IMR-90 (cell line): ENCODE measurements at regions not wholly inside any gene's neighbourhood (a gene's known extent, or its start where the extent isn't known, plus 50 kb on each side); places are given as distances from the start of the nearest gene placed in this dataset.

Experiments
- ATAC-seq: fragments of 200-7000 bp; cut with Tn5 transposase; 2 replicates; pipeline ENCODE4 v1.9.1; 2020; ENCODE audit warnings: low read depth, mild to moderate bottlenecking, moderate library complexity
- BruUV-seq: library from RNA; stranded (reverse); fragments of 400-500 nt; replicated peaks from 2 replicates; lab custom pipeline; 2021; lab: Mats Ljungman, UMichigan
- CTCF ChIA-PET: fragments of 300-600 bp; formaldehyde crosslinking; extraction: SDS; loops from one replicate; lab custom pipeline; 2021; ENCODE audit warnings: antibody characterized with exemption; lab: Yijun Ruan, JAX
- POLR2A ChIA-PET: fragments of 300-600 bp; sonication (Branson Sonifier 250); formaldehyde crosslinking; loops from one replicate; lab custom pipeline; 2022; ENCODE audit warnings: antibody characterized with exemption; ENCODE audit not compliant: unreplicated experiment; lab: Charles Lee
- DNase-seq: peaks from one replicate; pipeline ENCODE4 v3.0.0; 2013
- H2AFZ ChIP-seq: replicated peaks from 2 replicates; pipeline ENCODE3; 2013; ENCODE audit warnings: low read length, mild to moderate bottlenecking; ENCODE audit not compliant: poor library complexity
- H2AK5ac ChIP-seq: 2 replicates; pipeline ENCODE4 v1.6.1; 2013; ENCODE audit warnings: low read depth, low read length, inconsistent platforms
- H2AK9ac ChIP-seq: replicated peaks from 2 replicates; pipeline ENCODE3; 2013; ENCODE audit warnings: mild to moderate bottlenecking, low read depth, low read length, moderate library complexity; ENCODE audit not compliant: poor library complexity
- H2BK120ac ChIP-seq: 2 replicates; pipeline ENCODE4 v1.6.1; 2013; ENCODE audit warnings: low read depth, low read length, inconsistent platforms
- H2BK15ac ChIP-seq: 3 replicates; pipeline ENCODE4 v1.6.1; 2013; ENCODE audit warnings: low read depth, low read length, inconsistent platforms
- H2BK20ac ChIP-seq: 2 replicates; pipeline ENCODE4 v1.6.1; 2013; ENCODE audit warnings: low read depth, mild to moderate bottlenecking, inconsistent platforms, low read length, moderate library complexity
- H2BK5ac ChIP-seq: 2 replicates; pipeline ENCODE4 v1.6.1; 2013; ENCODE audit warnings: mild to moderate bottlenecking, low read depth, low read length, inconsistent platforms; ENCODE audit not compliant: poor library complexity, severe bottlenecking
- H3K14ac ChIP-seq: replicated peaks from 2 replicates; pipeline ENCODE4 v1.6.1; 2013; ENCODE audit warnings: low read depth, low read length, inconsistent platforms
- H3K18ac ChIP-seq: 2 replicates; pipeline ENCODE4 v1.6.1; 2013; ENCODE audit warnings: low read depth, low read length, control low read depth
- H3K23ac ChIP-seq: 2 replicates; pipeline ENCODE4 v1.6.1; 2013; ENCODE audit warnings: low read depth, low read length, inconsistent platforms
- H3K27ac ChIP-seq: 2 replicates; pipeline ENCODE4 v1.5.1; 2013; ENCODE audit warnings: mild to moderate bottlenecking, control low read depth, low read length; ENCODE audit not compliant: insufficient read depth
- H3K27me3 ChIP-seq: 2 replicates; pipeline ENCODE4 v1.6.1; 2013; ENCODE audit warnings: low read length; ENCODE audit not compliant: control insufficient read depth, insufficient read depth
- H3K36me3 ChIP-seq: 2 replicates; pipeline ENCODE4 v1.6.1; 2013; ENCODE audit warnings: low read length, mixed read lengths; ENCODE audit not compliant: control insufficient read depth, insufficient read depth
- H3K4ac ChIP-seq: 2 replicates; pipeline ENCODE4 v1.6.1; 2013; ENCODE audit warnings: low read depth, low read length, inconsistent platforms
- H3K4me1 ChIP-seq: 2 replicates; pipeline ENCODE4 v1.6.1; 2013; ENCODE audit warnings: low read length, mixed read lengths; ENCODE audit not compliant: control insufficient read depth, insufficient read depth
- H3K4me2 ChIP-seq: 2 replicates; pipeline ENCODE4 v1.6.1; 2013; ENCODE audit warnings: low read depth, mild to moderate bottlenecking, control low read depth, low read length, moderate library complexity
- H3K4me3 ChIP-seq: 2 replicates; pipeline ENCODE4 v1.5.1; 2013; ENCODE audit warnings: low read depth, mild to moderate bottlenecking, control low read depth, low read length, moderate library complexity; ENCODE audit not compliant: insufficient read depth
- H3K56ac ChIP-seq: 2 replicates; pipeline ENCODE4 v1.6.1; 2013; ENCODE audit warnings: low read length, inconsistent platforms; ENCODE audit not compliant: insufficient read depth; ENCODE audit errors: extremely low read depth
- H3K79me1 ChIP-seq, 2 experiments: 2 replicates each; pipeline ENCODE4 v1.6.1; 2013; ENCODE audit warnings: low read length in 2 of 2, inconsistent platforms in 1 of 2, low read depth in 1 of 2
- H3K9ac ChIP-seq: 2 replicates; pipeline ENCODE4 v1.6.1; 2013; ENCODE audit warnings: low read depth, low read length, control low read depth
- H3K9me1 ChIP-seq: 2 replicates; pipeline ENCODE4 v1.6.1; 2013; ENCODE audit warnings: low read length, inconsistent platforms; ENCODE audit not compliant: insufficient read depth
- H3K9me3 ChIP-seq: 2 replicates; pipeline ENCODE4 v1.6.1; 2013; ENCODE audit warnings: low read length; ENCODE audit not compliant: control insufficient read depth, insufficient read depth
- H4K20me1 ChIP-seq: 2 replicates; pipeline ENCODE4 v1.6.1; 2013; ENCODE audit warnings: low read length, inconsistent platforms; ENCODE audit not compliant: insufficient read depth
- H4K5ac ChIP-seq: 2 replicates; pipeline ENCODE4 v1.6.1; 2013; ENCODE audit warnings: mild to moderate bottlenecking, low read depth, low read length, control low read depth
- H4K8ac ChIP-seq, 2 experiments: 2 replicates each; pipeline ENCODE4 v1.6.1; 2013; ENCODE audit warnings: low read depth in 2 of 2, low read length in 2 of 2, control low read depth in 1 of 2, inconsistent platforms in 1 of 2
- H4K91ac ChIP-seq: 2 replicates; pipeline ENCODE4 v1.6.1; 2013; ENCODE audit warnings: low read depth, low read length, inconsistent platforms; ENCODE audit not compliant: insufficient read depth
- BHLHE40 ChIP-seq: fragments of 150-350 bp; IDR thresholded peaks from 2 replicates; pipeline ENCODE4 v1.6.1; 2016; ENCODE audit warnings: mild to moderate bottlenecking, low read depth, low read length
- CHD1 ChIP-seq: IDR thresholded peaks from 2 replicates; pipeline ENCODE4 v1.6.1; 2012; ENCODE audit warnings: low read depth, low read length, improper control_type of control experiment
- CTCF ChIP-seq: conservative IDR thresholded peaks from 2 replicates; pipeline ENCODE4 v1.5.1; 2012; ENCODE audit warnings: mild to moderate bottlenecking, low read depth, low read length, improper control_type of control experiment
- FOS ChIP-seq: fragments of 150-350 bp; IDR thresholded peaks from 2 replicates; pipeline ENCODE4 v1.6.1; 2016; ENCODE audit warnings: low read depth, low read length
- MAFK ChIP-seq: IDR thresholded peaks from 2 replicates; pipeline ENCODE4 v1.6.1; 2012; ENCODE audit warnings: low read depth, low read length, improper control_type of control experiment
- MAZ ChIP-seq: IDR thresholded peaks from 2 replicates; pipeline ENCODE4 v1.6.1; 2012; ENCODE audit warnings: low read depth, mild to moderate bottlenecking, low read length, improper control_type of control experiment, moderate library complexity, borderline replicate concordance
- MXI1 ChIP-seq: IDR thresholded peaks from 2 replicates; pipeline ENCODE4 v1.6.1; 2012; ENCODE audit warnings: low read depth, mild to moderate bottlenecking, low read length, moderate library complexity, borderline replicate concordance
- POLR2A ChIP-seq: IDR thresholded peaks from 2 replicates; pipeline ENCODE4 v1.6.1; 2012; ENCODE audit warnings: mild to moderate bottlenecking, low read depth, low read length
- RAD21 ChIP-seq: IDR thresholded peaks from 2 replicates; pipeline ENCODE4 v1.6.1; 2012; ENCODE audit warnings: low read length, improper control_type of control experiment
- RCOR1 ChIP-seq: IDR thresholded peaks from 2 replicates; pipeline ENCODE4 v1.6.1; 2012; ENCODE audit warnings: mild to moderate bottlenecking, low read length, improper control_type of control experiment; ENCODE audit not compliant: insufficient replicate concordance
- RFX5 ChIP-seq: IDR thresholded peaks from 2 replicates; pipeline ENCODE4 v1.8.0; 2012; ENCODE audit warnings: low read depth, mild to moderate bottlenecking, low read length, moderate library complexity
- SMC3 ChIP-seq: fragments of 150-350 bp; IDR thresholded peaks from 2 replicates; pipeline ENCODE4 v1.6.1; 2016; ENCODE audit warnings: low read depth, mild to moderate bottlenecking, antibody characterized with exemption, low read length, moderate library complexity
- WGBS, 2 experiments: methylation state at CpG; one replicate each; pipeline versions ENCODE4 v1.1.5 to v1.1.7; 2013; ENCODE audit warnings: missing lambda C conversion rate in 2 of 2; ENCODE audit not compliant: insufficient read length in 1 of 2; ENCODE audit errors: extremely low coverage in 2 of 2; 5-methylcytosine and 5-hydroxymethylcytosine counted together
- dilution Hi-C: fragments of 300-500 bp; cut with HindIII; formaldehyde crosslinking; loops from one replicate; pipeline ENCODE4 v1.14.3; 2018; ENCODE audit warnings: low sequenced_read_pairs; ENCODE audit not compliant: unreplicated experiment
- in situ Hi-C: fragments of 300-500 bp; cut with MboI; formaldehyde crosslinking; loops from 3 replicates; pipeline ENCODE4 v1.14.3; 2019; ENCODE audit warnings: low sequenced_read_pairs, inconsistent platforms, mixed read lengths
- intact Hi-C: fragments of 100-400 bp; cut with micrococcal nuclease; formaldehyde crosslinking; loops from 2 replicates; pipeline ENCODE4 v1.10.0; 2022
- TF ChIP-seq, protein P1 (sequence below): fragments of 150-350 bp; IDR thresholded peaks from 2 replicates; pipeline ENCODE4 v1.6.1; 2016; ENCODE audit warnings: low read depth, mild to moderate bottlenecking, low read length, moderate library complexity, borderline replicate concordance
- TF ChIP-seq, protein P2 (sequence below): fragments of 150-350 bp; IDR thresholded peaks from 2 replicates; pipeline ENCODE4 v1.6.1; 2017; ENCODE audit warnings: mild to moderate bottlenecking, antibody characterized with exemption, low read length, low read depth

DNA sequence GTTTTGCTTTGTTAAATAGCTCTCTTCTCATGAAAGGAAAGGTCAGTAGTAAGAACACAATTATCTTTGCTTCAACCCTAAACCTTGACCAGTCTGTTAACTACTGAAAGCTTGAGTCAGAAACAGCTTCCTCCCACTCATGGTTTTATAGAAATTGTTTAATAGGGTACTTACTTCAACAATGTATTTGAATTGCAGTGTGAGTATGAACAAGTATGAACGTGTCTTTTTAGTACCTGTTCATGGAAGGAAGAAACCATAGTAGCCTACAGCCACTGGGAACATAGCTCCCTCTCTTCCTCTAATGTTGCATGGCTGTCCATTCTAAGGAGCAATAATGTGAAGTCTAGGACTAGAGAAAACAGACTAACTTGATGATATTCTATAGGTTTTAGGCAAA lies 311.0 kb downstream of the MCTP2 start:
- BruUV-seq = no TSS peak
- Histone ChIP-seq H2AFZ (no peak overlapping the region), H3K18ac (no peak overlapping the region), H4K91ac (no peak overlapping the region), H3K56ac (no peak overlapping the region), H3K14ac (no peak overlapping the region), H3K4me2 (no peak overlapping the region), H3K9ac (no peak overlapping the region), H4K8ac (no peak overlapping the region), H3K4me1 (no peaks in the 10 kb centered on the region), H2AK5ac (no peak overlapping the region), H3K4me3 (no peak overlapping the region), H3K9me3 (peaks cover 5% of the 10 kb centered on the region; the same call in 1 of the 2 replicates), H3K79me1 (no peaks in the 10 kb centered on the region), H3K36me3 (no peaks in the 10 kb centered on the region), H2AK9ac (no peak overlapping the region), H2BK120ac (no peak overlapping the region), H3K27me3 (no peaks in the 10 kb centered on the region), H3K27ac (no peak overlapping the region), H3K23ac (no peak overlapping the region), H2BK20ac (no peak overlapping the region), H4K5ac (no peak overlapping the region), H3K4ac (no peak overlapping the region), H4K20me1 (no peaks in the 10 kb centered on the region), H2BK15ac (no peak overlapping the region), H3K9me1 (no peaks in the 10 kb centered on the region), H2BK5ac (no peak overlapping the region)
- WGBS, 2 experiments = no CpG with 5 or more reads among the region's 1 CpG
- dilution Hi-C loops = no loop called here
- no peak for DNase-seq
- intact Hi-C loops = no loop called here
- in situ Hi-C loops = no loop called here
- TF ChIP-seq MAFK (no peak), RAD21 (no peak), CTCF (no peak), RCOR1 (no peak), MAZ (no peak), CHD1 (no peak), SMC3 (no peak), POLR2A (no peak), BHLHE40 (no peak), RFX5 (no peak), MXI1 (no peak), FOS (no peak)
- TF ChIP-seq, protein P1, sequence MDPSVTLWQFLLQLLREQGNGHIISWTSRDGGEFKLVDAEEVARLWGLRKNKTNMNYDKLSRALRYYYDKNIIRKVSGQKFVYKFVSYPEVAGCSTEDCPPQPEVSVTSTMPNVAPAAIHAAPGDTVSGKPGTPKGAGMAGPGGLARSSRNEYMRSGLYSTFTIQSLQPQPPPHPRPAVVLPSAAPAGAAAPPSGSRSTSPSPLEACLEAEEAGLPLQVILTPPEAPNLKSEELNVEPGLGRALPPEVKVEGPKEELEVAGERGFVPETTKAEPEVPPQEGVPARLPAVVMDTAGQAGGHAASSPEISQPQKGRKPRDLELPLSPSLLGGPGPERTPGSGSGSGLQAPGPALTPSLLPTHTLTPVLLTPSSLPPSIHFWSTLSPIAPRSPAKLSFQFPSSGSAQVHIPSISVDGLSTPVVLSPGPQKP = no peak
- TF ChIP-seq, protein P2, sequence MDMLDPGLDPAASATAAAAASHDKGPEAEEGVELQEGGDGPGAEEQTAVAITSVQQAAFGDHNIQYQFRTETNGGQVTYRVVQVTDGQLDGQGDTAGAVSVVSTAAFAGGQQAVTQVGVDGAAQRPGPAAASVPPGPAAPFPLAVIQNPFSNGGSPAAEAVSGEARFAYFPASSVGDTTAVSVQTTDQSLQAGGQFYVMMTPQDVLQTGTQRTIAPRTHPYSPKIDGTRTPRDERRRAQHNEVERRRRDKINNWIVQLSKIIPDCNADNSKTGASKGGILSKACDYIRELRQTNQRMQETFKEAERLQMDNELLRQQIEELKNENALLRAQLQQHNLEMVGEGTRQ = no peak
- no peak for ATAC-seq
- CTCF ChIA-PET = no interaction called here
- POLR2A ChIA-PET = no interaction called here
